NCI-H82 treated with DMSO at 0.1 percent for 48 hours (cell line): ENCODE measurements at regions not wholly inside any gene's neighbourhood (a gene's known extent, or its start where the extent isn't known, plus 50 kb on each side); places are given as distances from the start of the nearest gene placed in this dataset.

Source experiments
- DNase-seq: peaks from one replicate; lab custom pipeline; 2025; ENCODE audit not compliant: unreplicated experiment; lab: John Stamatoyannopoulos, UW

DNA sequence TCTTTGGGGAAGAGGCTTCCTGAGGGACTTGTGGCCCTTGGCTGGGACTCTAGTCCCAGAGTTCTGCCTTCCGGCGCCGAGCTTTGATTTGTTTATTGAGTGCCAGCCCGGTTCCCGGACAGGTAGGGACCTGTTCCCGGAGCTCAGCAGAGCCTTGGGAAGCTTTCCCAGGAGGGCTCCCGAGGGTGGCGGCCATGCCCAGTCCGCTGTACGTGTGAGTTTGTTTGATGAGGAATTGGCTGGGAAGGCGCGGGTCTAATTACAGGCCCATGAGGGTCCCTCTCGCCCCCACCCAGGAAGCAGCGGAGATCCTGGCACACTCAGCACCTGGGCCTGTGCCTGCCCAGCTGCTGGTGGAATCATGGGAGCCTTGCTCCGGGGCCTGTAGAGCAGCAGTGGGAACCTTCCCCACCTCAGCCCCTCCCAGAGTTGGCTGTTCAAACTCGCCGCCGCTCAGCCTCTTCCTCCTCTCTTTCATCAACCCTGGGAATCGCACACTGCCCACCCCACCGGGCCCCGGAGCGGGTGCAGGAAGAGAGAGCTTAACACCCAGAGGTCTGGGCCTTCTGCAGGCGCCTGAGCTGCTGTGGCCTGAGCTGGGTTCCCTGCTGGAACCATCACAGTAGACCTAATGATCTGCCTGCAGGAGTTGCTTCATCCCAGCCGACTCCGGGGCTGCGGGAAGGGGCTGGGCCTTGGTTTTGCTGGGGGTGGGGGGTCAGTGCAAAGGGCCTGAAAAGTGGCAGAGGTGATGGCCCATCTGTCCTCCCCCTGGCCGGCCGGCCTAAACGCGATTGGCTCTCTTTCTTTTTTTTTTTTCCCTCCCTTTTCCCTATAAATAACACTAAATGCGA is 313.7 kb downstream of the SEC14L1 start:
- no peak for DNase-seq

DNA sequence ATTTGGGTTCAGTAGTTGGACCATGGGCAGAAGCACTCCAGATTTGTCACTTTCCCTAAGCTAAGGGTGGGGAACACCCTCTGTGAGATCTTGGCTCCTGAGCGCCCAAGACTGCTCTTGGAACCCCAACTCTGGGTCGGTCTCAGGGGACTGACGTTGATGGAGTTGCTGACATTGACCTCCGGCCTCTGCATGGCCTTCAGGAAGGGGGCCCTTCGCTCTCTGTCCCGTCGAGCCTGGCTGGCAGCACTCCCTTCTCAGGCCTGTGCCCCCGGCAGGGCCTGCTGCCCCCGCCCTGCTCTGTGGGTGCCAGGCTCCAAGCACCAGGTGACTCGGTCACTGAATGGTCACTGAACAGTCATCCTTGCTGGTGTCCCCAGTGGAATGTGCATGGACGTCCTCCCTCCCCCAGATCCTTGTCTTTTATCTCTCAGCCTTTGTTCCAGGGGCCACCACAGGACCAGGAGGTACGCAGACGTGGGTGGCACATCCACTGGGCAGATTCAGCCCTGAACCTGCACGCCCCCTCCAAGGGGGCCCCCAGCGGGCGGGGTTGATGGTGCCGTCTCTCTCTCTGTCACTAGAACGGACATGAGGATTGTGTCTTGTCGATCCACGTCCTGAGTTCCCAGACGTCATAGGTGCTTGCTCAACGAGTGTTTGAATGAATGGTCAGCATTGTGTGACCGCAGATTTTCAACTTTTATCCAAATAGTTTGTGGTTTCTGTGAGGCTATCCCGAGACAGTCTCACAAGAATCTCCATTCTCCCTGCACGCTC is 314.5 kb downstream of the SEC14L1 start:
- DNase-seq, result no peak

DNA sequence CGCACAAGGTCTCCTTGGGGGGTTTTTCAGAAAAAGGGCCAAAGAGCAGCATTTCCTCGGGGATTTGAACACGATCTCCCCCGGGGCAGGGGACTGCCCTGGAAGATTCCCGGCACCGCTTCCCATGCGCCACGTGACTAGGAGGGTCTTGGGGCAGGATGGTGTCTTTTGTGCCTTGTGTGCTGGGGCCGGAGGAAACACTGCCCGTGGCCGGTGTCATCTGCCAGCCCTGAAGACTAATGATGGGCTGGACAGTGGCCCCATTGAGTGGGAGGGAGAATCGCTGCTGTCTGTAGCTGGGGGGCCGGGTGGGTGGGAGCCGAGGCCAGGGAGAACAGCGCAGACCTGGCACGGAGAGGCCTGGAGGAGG is 315.1 kb downstream of the SEC14L1 start:
- DNase-seq, result no peak

DNA sequence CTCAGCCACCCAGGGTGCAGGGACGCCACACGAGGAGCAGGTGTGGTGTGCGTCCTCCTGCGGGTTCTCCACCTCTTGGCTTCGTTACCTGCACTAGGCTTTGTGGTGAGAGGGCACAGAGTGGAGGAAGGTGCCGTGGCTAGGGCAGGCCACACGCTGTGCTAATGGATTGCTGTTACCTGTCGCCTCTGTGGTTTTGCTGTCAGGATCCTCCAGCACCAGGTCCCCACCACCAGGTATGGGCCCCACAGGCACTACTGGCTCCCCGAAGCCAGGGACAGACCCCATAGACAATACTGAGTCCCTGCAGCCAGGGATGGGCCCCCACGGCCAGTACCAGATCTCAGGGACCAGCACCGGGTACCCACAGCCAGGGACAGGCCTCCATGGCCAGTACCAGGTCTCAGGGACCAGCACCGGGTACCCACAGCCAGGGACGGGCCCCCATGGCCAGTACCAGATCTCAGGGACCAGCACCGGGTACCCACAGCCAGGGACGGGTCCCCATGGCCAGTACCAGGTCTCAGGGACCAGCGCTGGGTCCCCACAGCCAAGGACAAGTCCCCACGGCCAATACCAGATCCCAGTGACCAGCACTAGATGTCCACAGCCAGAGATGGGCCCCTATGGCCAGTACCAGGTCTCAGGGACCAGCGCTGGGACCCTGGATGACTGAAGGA is 315.6 kb downstream of the SEC14L1 start:
- no peak for DNase-seq

- no peak for DNase-seq
Measured at GRCh38 chr17:77456951-77457548, 316.3 kb downstream of the SEC14L1 start.

GRCh38 chr17:77457572-77458201 is 316.9 kb downstream of the SEC14L1 start:
- no peak for DNase-seq

GRCh38 chr17:77458202-77459017 is 317.6 kb downstream of the SEC14L1 start:
- no peak for DNase-seq

GRCh38 chr17:77459018-77459755 is 318.4 kb downstream of the SEC14L1 start:
- DNase-seq, result no peak

GRCh38 chr17:77460514-77461046 is 319.8 kb downstream of the SEC14L1 start:
- DNase-seq, result no peak

GRCh38 chr17:77461277-77462057 is 320.7 kb downstream of the SEC14L1 start:
- no peak for DNase-seq

GRCh38 chr17:77462090-77462489 is 321.3 kb downstream of the SEC14L1 start:
- no peak for DNase-seq

GRCh38 chr17:77462553-77463497 is 322.1 kb downstream of the SEC14L1 start:
- no peak for DNase-seq

DNA sequence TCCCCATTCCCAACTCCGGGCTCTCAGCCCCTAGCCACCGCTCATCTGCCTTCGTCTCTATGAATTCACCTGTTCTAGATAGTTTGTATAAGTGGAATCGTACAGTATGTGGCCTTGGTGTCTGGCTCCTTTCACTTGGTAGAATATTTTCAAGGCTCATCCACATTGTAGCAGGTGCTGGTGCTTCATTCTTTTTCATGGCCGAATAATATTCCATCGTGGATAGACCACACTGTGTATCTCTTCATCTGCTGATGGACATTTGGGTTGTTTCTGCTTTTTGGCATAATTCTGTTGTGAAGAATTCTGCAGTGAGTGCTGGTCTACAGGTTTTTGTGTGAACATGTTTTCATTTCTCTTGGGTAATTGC is 324.2 kb downstream of the SEC14L1 start:
- no peak for DNase-seq

GRCh38 chr17:77465358-77466041 is 324.7 kb downstream of the SEC14L1 start:
- DNase-seq, result no peak

DNA sequence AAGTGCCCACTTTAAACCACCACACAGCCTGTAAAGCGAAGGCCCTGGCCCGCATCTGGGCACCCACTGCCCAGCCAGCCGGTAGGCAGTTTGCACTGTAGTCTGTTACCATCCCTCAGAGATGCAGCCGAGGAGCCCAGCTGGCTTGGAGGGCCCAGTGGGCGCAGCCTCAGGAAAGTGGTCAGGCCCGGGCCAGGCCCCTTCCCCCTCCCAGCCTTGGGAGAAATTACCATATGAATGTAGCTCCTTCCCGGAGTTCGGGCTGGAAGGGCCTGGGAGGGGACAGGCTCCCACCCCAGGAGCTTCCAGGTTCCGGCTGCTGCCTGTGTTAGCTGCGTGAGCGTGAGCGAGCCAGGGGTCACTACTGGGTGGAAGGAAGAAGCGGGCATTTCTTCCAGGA is 325.4 kb downstream of the SEC14L1 start:
- no peak for DNase-seq

DNA sequence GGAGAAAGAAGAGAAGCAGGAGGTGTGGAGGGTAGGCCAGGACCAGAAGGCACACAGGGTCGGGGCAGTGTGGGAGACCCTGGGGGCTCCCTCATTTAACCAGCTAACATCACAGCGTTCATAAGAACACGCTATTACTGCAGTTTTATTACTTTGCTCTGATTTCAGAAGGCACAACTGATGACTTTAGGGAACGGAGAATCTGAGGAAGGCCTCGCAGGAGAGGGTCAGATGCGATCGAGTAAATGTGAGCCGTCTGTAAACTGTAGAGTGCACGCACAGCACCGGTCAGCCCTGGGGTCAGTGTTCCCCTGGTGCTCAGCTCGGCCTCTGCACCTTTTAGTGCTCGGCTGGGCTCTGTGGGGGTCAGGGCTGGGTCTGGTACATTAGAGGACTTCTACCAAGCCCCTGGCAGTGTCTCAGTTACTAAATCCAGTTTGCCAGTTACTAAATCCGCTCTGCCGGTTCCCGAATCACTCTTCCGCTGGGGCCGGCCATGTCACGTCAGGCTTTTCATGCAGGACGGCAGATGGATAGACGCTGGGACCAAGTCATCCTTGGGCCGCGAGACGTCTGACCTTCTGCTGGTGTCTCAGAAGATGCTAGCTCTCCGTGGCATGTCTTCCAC is 325.9 kb downstream of the SEC14L1 start:
- peak; percentile 4 for DNase-seq
